ENCODE measurements at regions not wholly inside any gene's neighbourhood (a gene's known extent, or its start where the extent isn't known, plus 50 kb on each side); places are given as distances from the start of the nearest gene placed in this dataset.
A peak's percentile ranks its signal among the peaks of the same experiment; 100 is the strongest.

DNA sequence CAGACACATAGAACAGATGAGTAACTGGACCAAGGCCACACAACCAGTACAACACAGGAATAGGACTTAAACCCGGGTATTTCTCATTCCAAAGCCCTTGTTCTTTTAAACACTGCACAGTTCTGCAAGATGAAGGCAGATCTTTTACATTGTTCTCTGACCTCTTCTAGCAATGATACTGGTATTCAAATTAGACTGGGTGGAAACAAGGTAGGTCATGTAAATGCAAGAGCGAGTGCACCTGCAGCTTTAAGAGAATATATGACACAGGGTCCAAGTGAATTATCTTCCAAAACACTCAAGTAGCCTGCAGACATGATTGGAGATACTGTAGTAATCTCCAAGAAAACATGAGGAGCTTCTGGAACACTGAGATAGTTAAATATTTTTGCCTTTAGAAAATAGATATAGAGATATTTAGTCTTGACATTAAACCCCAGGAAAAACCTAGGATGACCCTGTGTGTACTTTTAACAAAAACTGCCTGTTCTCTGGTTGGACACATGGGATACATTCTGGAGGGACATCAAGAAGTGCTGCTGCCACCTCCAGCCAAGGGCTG lies 130.6 kb upstream of the EPB41L4A start:
- Mint-ChIP-seq H3K9me3 (no peaks in the 10 kb centered on the region), H3K27ac (no peak overlapping the region), H3K4me3 (no peak overlapping the region), H3K4me1 (no peaks in the 10 kb centered on the region), H3K36me3 (ENCODE audit: low read depth) (no peaks in the 10 kb centered on the region), H3K27me3 (ENCODE audit: insufficient read depth) (no peaks in the 10 kb centered on the region)
- Histone ChIP-seq H3K9ac (ENCODE audit: extremely low read depth, low read length, poor library complexity, severe bottlenecking) (no peak overlapping the region), H3K4me3 (ENCODE audit: low read length) (no peak overlapping the region), H3K27me3 (ENCODE audit: control insufficient read depth, insufficient read depth, low read length, poor library complexity, severe bottlenecking) (no peaks in the 10 kb centered on the region), H3K36me3 (ENCODE audit: control insufficient read depth, insufficient read depth, low read length) (no peaks in the 10 kb centered on the region), H3K4me1 (ENCODE audit: control insufficient read depth, insufficient read depth, low read length) (no peaks in the 10 kb centered on the region), H3K9me3 (ENCODE audit: control insufficient read depth, low read length) (no peaks in the 10 kb centered on the region), H3K27ac (ENCODE audit: low read depth, low read length) (no peak overlapping the region)
- DNase-seq: no peak
- WGBS, 2 experiments (ENCODE audit: insufficient coverage in 1 of 2, insufficient read length in 1 of 2): 93% methylated on average over 2 of the region's 2 CpGs; no CpG with 5 or more reads in 1 of the 2 experiments
- TF ChIP-seq, protein P1, sequence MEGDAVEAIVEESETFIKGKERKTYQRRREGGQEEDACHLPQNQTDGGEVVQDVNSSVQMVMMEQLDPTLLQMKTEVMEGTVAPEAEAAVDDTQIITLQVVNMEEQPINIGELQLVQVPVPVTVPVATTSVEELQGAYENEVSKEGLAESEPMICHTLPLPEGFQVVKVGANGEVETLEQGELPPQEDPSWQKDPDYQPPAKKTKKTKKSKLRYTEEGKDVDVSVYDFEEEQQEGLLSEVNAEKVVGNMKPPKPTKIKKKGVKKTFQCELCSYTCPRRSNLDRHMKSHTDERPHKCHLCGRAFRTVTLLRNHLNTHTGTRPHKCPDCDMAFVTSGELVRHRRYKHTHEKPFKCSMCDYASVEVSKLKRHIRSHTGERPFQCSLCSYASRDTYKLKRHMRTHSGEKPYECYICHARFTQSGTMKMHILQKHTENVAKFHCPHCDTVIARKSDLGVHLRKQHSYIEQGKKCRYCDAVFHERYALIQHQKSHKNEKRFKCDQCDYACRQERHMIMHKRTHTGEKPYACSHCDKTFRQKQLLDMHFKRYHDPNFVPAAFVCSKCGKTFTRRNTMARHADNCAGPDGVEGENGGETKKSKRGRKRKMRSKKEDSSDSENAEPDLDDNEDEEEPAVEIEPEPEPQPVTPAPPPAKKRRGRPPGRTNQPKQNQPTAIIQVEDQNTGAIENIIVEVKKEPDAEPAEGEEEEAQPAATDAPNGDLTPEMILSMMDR (conservative IDR thresholded peaks at IDR 0.05): no peak

DNA sequence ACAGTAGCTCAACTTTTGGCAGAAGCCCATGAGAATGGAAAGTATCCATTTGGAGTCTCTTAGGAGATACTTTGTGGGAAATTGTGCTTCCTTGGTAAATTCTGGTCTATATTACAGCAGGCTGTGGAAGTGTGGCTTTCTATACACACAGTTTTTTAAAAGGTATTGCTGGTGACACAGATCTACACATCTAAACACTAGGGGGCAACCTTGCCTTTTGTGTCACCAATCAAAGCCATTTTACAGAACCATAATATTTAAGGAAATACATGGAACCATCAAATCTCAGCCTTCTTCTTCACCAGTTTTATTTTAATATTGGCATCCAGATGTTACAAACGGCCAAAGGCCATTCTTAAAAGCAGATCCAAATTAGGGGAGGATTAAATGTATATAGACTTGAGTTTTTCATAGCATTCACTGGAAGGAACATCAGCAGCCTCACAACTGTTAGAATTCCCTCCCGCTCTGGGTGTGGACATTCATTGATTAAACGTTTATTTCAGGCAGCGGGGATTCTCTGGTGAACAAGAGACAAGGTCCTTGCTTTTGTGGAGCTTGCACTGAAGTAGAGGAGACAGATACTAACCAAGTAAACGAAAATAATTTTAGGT lies 132.4 kb upstream of the EPB41L4A start:
- WGBS, 2 experiments (ENCODE audit: insufficient coverage in 1 of 2, insufficient read length in 1 of 2): 49 to 52% methylated on average over 3 to 5 of the region's 5 CpGs
- no peaks in the 10 kb centered on the region for H3K4me1 ChIP-seq (ENCODE audit: control insufficient read depth, insufficient read depth, low read length)
- TF ChIP-seq, protein P1 (conservative IDR thresholded peaks at IDR 0.05): peak; percentile 89
- no peak overlapping the region for H3K4me3 Mint-ChIP-seq
- H3K27me3 Mint-ChIP-seq (ENCODE audit: insufficient read depth): no peaks in the 10 kb centered on the region
- H3K9me3 ChIP-seq (ENCODE audit: control insufficient read depth, low read length): no peaks in the 10 kb centered on the region
- DNase-seq: peak; percentile 65
- no peaks in the 10 kb centered on the region for H3K4me1 Mint-ChIP-seq
- H3K9ac ChIP-seq (ENCODE audit: extremely low read depth, low read length, poor library complexity, severe bottlenecking): no peak overlapping the region
- no peak overlapping the region for H3K27ac Mint-ChIP-seq
- H3K36me3 Mint-ChIP-seq (ENCODE audit: low read depth): no peaks in the 10 kb centered on the region
- no peak overlapping the region for H3K4me3 ChIP-seq (ENCODE audit: low read length)
- no peak overlapping the region for H3K27ac ChIP-seq (ENCODE audit: low read depth, low read length)
- no peaks in the 10 kb centered on the region for H3K36me3 ChIP-seq (ENCODE audit: control insufficient read depth, insufficient read depth, low read length)
- H3K9me3 Mint-ChIP-seq: no peaks in the 10 kb centered on the region
- no peaks in the 10 kb centered on the region for H3K27me3 ChIP-seq (ENCODE audit: control insufficient read depth, insufficient read depth, low read length, poor library complexity, severe bottlenecking)

DNA sequence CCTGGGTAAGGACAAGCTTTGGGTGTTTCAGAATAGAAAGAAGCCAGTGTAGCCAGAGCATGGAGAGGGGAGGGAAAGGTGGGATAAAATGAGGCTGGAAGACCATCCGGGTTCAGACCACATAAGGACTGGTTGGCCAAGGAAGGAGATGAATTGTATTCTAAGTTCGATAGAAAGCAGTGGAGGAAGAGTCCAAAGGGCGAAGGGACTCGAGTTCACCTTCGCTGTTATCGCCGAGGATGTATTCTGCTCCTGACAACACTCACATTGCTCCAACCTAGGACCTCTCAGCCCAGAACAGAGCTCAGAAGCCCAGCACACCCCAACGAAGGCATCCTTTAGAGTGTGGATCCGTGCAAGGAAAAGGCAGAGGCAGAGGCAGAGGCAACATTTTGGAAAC lies 133.1 kb upstream of the EPB41L4A start:
- Mint-ChIP-seq H3K4me3 (no peak overlapping the region), H3K36me3 (ENCODE audit: low read depth) (no peaks in the 10 kb centered on the region), H3K4me1 (no peaks in the 10 kb centered on the region), H3K9me3 (no peaks in the 10 kb centered on the region), H3K27me3 (ENCODE audit: insufficient read depth) (no peaks in the 10 kb centered on the region), H3K27ac (no peak overlapping the region)
- Histone ChIP-seq H3K9me3 (ENCODE audit: control insufficient read depth, low read length) (no peaks in the 10 kb centered on the region), H3K4me1 (ENCODE audit: control insufficient read depth, insufficient read depth, low read length) (no peaks in the 10 kb centered on the region), H3K9ac (ENCODE audit: extremely low read depth, low read length, poor library complexity, severe bottlenecking) (no peak overlapping the region), H3K27me3 (ENCODE audit: control insufficient read depth, insufficient read depth, low read length, poor library complexity, severe bottlenecking) (no peaks in the 10 kb centered on the region), H3K36me3 (ENCODE audit: control insufficient read depth, insufficient read depth, low read length) (no peaks in the 10 kb centered on the region), H3K4me3 (ENCODE audit: low read length) (no peak overlapping the region), H3K27ac (ENCODE audit: low read depth, low read length) (no peak overlapping the region)
- DNase-seq: no peak
- TF ChIP-seq, protein P1 (conservative IDR thresholded peaks at IDR 0.05): no peak
- 91 to 94% methylated on average over 6 to 9 of the region's 9 CpGs for WGBS, 2 experiments (ENCODE audit: insufficient coverage in 1 of 2, insufficient read length in 1 of 2)
